NCI-H510A treated with DMSO at 0.1 percent for 48 hours (cell line): ENCODE measurements at regions not wholly inside any gene's neighbourhood (a gene's known extent, or its start where the extent isn't known, plus 50 kb on each side); places are given as distances from the start of the nearest gene placed in this dataset.

Experiments
- DNase-seq: peaks from one replicate; lab custom pipeline; 2025; lab: John Stamatoyannopoulos, UW

GRCh38 chr7:35339811-35340210, 85.9 kb upstream of the TBX20 start:
- DNase-seq, result no peak

- DNase-seq, result no peak
Measured at GRCh38 chr7:35336444-35336843, 82.5 kb upstream of the TBX20 start.

GRCh38 chr7:35334506-35334905, 80.6 kb upstream of the TBX20 start:
- no peak for DNase-seq

GRCh38 chr7:35333265-35333664, 79.4 kb upstream of the TBX20 start:
- DNase-seq, result no peak

GRCh38 chr7:35331730-35332678, 78.1 kb upstream of the TBX20 start:
- DNase-seq, result no peak

- DNase-seq, result no peak
Measured at GRCh38 chr7:35329026-35329425, 75.1 kb upstream of the TBX20 start.

- no peak for DNase-seq
Measured at GRCh38 chr7:35319606-35320005, 65.7 kb upstream of the TBX20 start.

GRCh38 chr7:35316549-35316948, 62.6 kb upstream of the TBX20 start:
- DNase-seq, result no peak

- no peak for DNase-seq
Measured at GRCh38 chr7:35315517-35315916, 61.6 kb upstream of the TBX20 start.

- no peak for DNase-seq
Measured at GRCh38 chr7:35314354-35314753, 60.5 kb upstream of the TBX20 start.

GRCh38 chr7:35313575-35313974, 59.7 kb upstream of the TBX20 start:
- no peak for DNase-seq
